A204.1 (cell line): ENCODE measurements at regions not wholly inside any gene's neighbourhood (a gene's known extent, or its start where the extent isn't known, plus 50 kb on each side); places are given as distances from the start of the nearest gene placed in this dataset.
"Not testable (repeated sequence)": the region's sequence is repeated elsewhere in the genome, so short reads cannot be mapped to it uniquely, and the experiment has no call there.

Experiments
- FAIRE-seq: peaks from 2 replicates; lab custom pipeline; 2012; peaks lifted over from hg19 to GRCh38; lab: Jason Lieb, UNC

DNA sequence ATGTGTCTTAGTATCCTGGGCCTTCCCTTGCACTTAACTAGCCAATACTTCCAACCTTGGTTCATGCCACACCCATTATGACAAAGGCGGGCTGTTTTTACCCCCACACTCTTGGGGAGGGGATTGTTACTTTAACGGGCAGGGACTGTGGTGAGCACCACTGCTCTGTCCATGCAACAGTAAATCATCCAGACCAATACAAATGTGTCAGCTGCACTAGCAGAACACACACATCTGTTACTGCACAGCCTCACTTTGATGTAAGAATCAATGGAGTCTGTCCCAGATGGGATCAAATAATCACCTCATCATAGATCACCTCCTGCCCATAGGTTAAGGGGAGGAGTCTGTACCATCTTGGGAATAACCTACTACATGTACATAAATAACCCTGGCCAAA lies 58.1 kb downstream of the NPAP1 start:
- no peak for FAIRE-seq

DNA sequence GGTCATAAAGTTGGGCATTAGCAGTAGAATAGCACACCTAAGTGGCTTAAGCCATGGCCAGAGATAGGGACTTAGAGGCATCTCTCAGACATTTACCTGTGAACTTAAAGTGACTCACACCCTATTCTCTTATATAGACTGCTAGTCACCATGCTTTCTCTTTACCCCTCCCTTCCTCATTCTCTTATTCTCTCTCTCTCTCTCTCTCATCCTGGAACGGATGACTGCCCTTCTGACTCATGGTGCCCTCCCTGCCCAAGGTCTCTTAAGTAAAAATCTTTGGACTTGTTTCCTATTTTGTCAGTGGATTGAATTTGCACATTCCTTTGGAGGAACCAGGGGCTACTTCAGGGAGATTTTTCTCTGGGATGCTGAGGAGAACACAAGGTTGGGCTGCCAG lies 58.8 kb downstream of the NPAP1 start:
- no peak for FAIRE-seq

GRCh38 chr15:24745290-24745689 lies 69.7 kb downstream of the NPAP1 start:
- no peak for FAIRE-seq

GRCh38 chr15:24746094-24746493 lies 70.5 kb downstream of the NPAP1 start:
- FAIRE-seq: no peak

GRCh38 chr15:24747376-24747775 lies 71.8 kb downstream of the NPAP1 start:
- no peak for FAIRE-seq

DNA sequence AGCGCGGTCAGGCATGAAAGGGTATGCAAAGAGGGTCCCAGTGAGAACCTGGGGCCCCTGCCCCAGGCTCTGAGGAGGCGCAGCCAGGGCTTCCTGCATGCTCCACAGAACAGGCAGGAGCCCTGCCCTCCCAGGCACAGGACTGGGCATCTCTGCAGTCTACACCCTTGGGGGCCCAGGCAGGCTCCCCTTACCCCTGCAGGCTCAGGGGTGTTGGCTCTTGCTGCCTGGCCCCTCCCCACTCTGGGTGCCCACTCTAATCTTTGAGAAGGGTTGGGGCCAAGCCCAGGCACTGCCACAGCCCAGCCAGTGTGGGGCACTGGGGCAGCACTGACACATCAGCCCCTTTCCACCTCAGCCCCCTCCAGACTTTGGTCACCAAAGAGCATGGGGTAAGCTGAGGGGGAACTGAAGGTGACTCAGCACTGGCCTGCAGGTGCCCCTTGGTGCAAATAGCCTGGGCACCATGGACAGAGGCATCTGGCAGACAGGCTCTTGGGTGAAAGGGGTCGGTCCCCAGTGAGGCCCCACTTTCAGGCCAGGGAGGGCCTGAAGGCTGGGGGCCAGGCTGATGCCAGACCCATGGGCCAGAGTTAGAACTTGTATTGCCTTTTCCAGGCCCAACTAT lies 73.4 kb downstream of the NPAP1 start:
- no peak for FAIRE-seq

DNA sequence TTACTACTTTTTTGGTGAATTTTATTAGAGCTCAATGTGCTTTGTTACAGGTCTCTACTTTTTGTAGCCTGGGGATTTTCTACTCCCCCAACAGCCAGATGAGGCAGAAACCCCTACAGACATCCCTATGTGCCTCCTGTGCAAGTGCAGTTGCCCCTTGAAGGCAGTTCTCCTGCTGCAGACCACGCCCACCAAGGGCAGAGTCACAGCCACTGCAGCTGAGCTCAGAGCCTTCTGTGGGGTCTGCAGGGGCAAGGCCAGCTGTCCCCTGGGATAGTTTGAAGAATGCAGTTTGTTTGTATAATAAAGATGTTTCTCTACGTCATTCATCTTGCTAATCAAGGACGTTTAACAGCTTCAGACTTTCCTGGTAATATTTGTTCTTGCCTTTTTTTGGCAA lies 76.8 kb downstream of the NPAP1 start:
- FAIRE-seq: no peak

DNA sequence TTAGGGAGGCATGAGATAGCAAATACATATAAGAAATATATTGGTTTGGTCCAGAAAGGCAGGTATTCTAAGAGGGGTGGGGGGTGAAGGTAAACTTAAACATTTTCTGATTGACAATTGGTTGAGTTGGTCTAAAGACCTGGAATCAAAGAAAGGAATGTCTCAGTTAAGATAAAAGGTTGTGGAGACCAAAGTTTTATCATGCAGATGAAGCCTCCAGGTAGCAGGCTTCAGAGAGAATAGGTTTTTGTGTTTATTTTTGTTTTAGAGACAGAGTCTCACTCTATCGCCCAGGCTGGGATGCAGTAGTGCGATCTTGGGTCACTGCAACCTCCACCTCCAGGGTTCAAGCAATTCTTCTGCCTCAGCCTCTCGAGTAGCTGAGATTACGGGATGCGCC lies 80.5 kb downstream of the NPAP1 start:
- no peak for FAIRE-seq

GRCh38 chr15:24760066-24760465 lies 84.5 kb downstream of the NPAP1 start:
- FAIRE-seq: no peak

DNA sequence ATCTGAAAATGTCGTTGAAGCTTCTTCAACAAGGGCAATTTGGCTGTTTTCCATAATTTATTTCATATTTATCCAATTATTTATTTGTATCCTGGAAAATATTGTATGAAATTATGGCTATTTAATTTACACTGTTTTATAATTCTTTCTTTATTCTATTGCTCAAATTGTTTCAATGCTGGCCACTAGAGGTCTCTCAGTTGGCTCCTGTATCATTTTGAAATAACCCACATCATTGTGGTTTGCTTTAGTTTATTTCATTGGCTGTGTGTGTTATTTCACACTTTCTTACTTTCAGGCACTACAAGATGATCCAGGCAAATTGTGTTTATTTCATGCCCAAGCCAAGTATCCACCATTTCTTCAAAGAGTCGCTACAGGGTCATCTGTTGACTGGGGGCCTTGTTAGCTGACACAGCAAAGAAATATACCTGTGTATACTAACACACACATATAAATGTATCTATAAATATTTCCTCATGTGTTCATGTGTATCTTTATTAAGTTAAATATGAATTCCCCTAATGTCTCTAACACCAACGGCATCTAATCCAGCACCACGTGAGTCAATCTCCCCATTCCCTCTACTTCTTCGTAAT lies 86.2 kb downstream of the NPAP1 start:
- FAIRE-seq: peak; percentile 84

DNA sequence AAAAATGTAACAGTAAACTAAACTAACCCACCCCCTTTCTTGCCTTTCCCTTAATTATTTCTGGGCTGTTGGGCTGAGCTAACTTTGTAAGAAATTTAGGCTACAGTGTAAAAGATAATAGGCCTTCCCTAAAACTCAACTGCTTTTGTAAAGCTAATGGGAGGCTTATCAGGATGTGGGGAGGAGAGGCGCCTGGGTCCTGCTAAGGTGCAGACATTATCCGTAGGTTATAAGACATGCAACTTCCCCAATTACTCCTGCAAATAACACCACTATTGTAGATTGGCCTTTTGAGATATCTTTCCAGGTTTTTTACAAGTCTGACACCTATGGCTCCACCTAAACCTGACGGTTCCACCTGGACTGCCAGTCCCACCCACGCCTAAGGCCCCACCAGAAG lies 88.3 kb downstream of the NPAP1 start:
- no peak for FAIRE-seq

DNA sequence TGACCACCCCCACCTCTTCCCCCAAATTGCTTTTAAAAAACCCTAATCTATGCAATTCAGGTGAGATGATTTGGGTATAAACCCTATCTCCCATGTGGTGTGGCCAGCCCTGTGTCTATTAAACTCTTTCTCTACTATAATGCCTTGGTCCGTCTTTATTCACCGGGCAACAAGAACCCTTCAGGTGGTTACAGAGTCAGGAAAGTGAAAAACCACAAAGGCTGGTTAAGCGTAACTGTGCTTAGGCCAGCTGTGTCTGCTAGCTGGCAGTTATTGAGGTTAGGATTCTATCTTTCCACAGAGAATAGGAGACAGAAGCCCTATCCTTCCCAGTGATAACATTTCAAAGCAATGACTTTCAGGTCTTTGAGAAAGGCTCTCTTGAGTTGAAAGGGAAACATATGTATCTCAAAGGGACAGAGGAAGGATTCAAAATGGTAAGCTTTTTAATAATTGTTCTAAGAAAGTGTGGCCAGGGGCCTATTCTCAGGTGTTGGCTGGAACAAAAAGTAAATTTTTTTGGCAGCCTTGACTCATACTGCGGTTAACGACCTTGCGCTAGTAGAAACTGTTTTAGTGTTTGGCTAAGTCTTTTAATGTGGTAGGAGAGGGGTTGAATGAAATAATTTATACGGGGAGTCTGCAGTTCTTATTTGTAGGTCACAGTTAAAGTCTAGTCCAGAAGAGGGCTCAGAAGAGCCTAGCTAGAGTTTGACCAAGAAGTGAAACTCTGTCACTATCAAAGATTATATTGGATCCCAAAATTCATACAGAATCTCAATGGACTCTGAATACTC lies 89.0 kb downstream of the NPAP1 start:
- FAIRE-seq: no peak

- FAIRE-seq: no peak
Measured at GRCh38 chr15:24766511-24767133, 91.0 kb downstream of the NPAP1 start.

DNA sequence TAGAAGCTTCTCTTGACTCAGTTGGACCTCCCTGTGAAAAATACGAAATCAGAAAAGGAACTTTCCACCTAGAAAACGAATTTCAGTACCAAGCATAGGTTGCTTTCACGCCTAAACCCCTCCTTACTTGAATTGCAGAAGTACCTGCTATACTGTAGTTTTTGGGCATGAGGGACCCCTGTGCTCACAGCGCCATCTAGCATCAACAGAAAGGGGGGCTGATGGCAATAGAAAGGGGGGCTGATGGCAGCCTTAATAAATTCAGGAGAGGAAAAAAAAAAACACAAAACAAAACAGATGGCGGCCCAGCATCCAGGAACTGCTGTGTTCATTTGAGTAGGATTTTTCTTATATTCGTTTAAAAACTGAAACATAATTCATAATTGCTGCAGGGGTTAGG lies 96.7 kb downstream of the NPAP1 start:
- no peak for FAIRE-seq

DNA sequence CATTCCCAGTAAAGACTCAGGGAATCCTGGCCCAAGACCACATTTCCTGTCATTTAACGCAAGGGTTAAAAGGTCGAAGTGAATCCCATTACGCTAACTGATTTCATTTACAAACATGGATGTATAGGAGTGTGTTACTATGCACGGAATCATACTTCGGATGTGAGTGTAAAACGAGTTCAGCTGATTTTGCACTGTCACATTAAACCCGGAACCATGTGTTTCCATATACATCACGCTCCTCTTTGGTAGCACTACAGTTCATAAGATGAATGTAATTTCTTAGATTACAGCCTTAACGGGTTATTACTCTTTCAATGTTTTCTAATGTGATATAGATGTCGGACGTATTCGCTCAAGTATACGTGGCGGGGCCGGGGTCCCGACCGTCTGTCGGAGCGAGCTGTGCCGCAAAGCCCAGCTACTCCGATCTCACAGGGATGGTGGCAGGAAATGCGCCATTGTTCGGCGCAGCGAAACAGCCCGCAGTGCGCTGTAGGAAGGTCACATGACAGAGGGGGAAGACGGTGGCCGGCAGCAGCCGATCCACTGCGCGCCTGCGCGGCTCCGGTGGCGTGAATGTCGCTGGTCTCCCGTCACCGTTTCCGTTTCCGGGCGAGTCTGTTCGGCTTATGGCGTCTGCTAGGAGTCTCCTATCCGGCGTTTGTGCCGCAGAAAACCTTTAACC lies 97.3 kb downstream of the NPAP1 start:
- no peak for FAIRE-seq

- FAIRE-seq: no peak
Measured at GRCh38 chr15:24777307-24777706, 101.7 kb downstream of the NPAP1 start.

GRCh38 chr15:24784506-24784905 lies 108.9 kb downstream of the NPAP1 start:
- no peak for FAIRE-seq

DNA sequence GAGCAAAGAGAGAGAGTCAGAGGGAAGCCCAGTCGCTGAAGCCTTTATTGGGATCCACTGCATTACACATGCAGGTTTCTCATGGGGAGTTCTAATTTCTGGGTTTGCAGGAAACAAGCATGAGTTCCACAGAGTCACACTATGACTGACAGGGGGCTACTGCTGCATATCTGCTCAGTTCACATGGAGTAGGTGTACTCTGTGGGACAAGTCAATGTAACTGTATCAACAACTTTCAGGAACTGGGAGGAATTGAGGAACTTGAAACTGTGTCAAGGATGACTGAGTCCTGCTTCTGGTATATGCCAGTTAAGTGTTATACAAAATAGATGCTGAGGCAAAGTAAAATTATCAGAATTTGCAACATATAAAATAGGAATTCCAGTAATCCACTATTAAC lies 110.8 kb downstream of the NPAP1 start:
- FAIRE-seq: no peak

DNA sequence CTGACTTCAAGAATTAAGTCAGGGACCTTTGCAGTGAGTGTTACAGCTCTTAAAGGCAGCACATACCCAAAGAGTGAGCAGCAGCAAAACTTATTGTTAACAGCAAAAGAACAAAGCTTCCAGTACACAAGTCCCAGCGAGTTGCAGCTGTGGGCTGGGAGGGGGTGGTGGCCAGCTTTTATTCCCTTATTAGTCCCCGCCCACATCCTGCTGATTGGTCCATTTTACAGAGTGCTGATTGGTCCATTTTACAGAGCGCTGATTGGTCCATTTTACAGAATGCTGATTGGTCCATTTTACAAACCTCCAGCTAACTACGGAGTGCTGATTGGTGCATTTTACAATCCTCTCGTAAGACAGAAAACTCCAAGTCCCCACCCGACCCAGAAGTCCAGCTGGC lies 127.0 kb downstream of the NPAP1 start:
- FAIRE-seq: not testable (repeated sequence)

GRCh38 chr15:24819680-24820079 lies 135.1 kb upstream of the SNRPN start:
- FAIRE-seq: no peak

GRCh38 chr15:24823473-24823872 lies 131.3 kb upstream of the SNRPN start:
- no peak for FAIRE-seq

GRCh38 chr15:24832282-24832681 lies 122.5 kb upstream of the SNRPN start:
- FAIRE-seq: no peak

GRCh38 chr15:24835301-24835700 lies 119.5 kb upstream of the SNRPN start:
- no peak for FAIRE-seq
